Hepatocyte (in vitro differentiated cells): ENCODE measurements at regions not wholly inside any gene's neighbourhood (a gene's known extent, or its start where the extent isn't known, plus 50 kb on each side); places are given as distances from the start of the nearest gene placed in this dataset.

Experiments used
- CTCF ChIP-seq: fragments of 200-600 bp; sonication (generic); IDR thresholded peaks from 2 replicates; pipeline ENCODE4 v1.5.1; 2016; ENCODE audit warnings: antibody characterized with exemption, mild to moderate bottlenecking; ENCODE audit not compliant: poor library complexity
- EZH2phosphoT487 ChIP-seq: fragments of 200-600 bp; sonication (generic); IDR thresholded peaks from one replicate; pipeline ENCODE4 v1.6.1; 2018; ENCODE audit warnings: antibody characterized with exemption, mild to moderate bottlenecking, low read depth, moderate library complexity; ENCODE audit not compliant: unreplicated experiment, severe bottlenecking

GRCh38 chr4:124389591-124389990 is 322.9 kb downstream of the ANKRD50 start:
- TF ChIP-seq CTCF (no peak), EZH2phosphoT487 (no peak)
